PC-9 (cell line): ENCODE measurements at regions not wholly inside any gene's neighbourhood (a gene's known extent, or its start where the extent isn't known, plus 50 kb on each side); places are given as distances from the start of the nearest gene placed in this dataset.

Source experiments
- EZH2 ChIP-seq: fragments of 200-600 bp; sonication (generic); IDR thresholded peaks from 2 replicates; pipeline ENCODE4 v1.8.0; 2017; ENCODE audit warnings: antibody characterized with exemption, low read depth
- TF ChIP-seq, protein P1 (sequence below): fragments of 200-600 bp; sonication (generic); conservative IDR thresholded peaks from 2 replicates; pipeline ENCODE4 v1.6.1; 2017; ENCODE audit warnings: mixed run types, antibody characterized with exemption, mild to moderate bottlenecking, moderate library complexity

DNA sequence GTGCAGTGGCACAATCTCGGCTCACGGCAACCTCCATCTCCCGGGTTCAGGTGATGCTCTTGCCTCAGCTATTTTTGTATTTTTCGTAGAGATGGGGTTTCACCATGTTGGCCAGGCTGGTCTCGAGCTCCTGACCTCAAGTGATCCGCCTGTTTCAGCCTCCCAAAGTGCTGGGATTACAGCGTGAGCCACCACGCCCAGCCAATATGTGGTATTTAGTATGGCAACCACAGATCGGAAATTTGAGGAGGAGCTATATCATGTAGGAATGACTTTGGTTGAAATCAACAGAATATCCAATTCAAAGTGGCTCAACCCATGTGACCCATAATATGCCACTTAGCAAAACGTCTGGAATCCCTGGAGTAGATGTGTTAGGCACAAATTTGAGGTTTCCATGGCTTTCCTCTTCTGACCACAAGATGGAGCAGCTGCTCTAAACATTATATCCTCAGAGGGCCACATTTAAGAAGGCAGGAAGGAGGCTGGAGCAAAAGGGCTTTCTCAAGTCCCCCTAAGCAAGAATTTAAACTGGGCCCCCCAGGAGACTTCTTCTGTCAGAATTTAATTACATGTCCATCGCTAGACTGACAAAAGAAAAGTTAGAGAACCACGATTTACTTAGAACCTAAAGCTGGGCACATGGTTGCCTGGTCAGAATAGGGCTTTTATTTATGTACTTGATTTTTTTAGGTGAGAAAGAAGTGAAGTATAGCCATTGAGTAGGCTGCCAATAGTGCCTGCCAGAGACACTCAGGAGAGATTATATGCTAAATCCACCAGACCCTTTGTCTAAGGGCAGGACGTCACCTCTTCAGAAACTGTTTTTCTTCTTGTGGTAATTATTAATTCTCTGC is 49.6 kb upstream of the ITSN2 start:
- TF ChIP-seq, protein P1, sequence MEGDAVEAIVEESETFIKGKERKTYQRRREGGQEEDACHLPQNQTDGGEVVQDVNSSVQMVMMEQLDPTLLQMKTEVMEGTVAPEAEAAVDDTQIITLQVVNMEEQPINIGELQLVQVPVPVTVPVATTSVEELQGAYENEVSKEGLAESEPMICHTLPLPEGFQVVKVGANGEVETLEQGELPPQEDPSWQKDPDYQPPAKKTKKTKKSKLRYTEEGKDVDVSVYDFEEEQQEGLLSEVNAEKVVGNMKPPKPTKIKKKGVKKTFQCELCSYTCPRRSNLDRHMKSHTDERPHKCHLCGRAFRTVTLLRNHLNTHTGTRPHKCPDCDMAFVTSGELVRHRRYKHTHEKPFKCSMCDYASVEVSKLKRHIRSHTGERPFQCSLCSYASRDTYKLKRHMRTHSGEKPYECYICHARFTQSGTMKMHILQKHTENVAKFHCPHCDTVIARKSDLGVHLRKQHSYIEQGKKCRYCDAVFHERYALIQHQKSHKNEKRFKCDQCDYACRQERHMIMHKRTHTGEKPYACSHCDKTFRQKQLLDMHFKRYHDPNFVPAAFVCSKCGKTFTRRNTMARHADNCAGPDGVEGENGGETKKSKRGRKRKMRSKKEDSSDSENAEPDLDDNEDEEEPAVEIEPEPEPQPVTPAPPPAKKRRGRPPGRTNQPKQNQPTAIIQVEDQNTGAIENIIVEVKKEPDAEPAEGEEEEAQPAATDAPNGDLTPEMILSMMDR = peak; percentile 92
- no peak for TF ChIP-seq EZH2
